IMR-90 (cell line): ENCODE measurements at regions not wholly inside any gene's neighbourhood (a gene's known extent, or its start where the extent isn't known, plus 50 kb on each side); places are given as distances from the start of the nearest gene placed in this dataset.

Source experiments
- ATAC-seq: fragments of 200-7000 bp; cut with Tn5 transposase; 2 replicates; pipeline ENCODE4 v1.9.1; 2020; ENCODE audit warnings: low read depth, mild to moderate bottlenecking, moderate library complexity
- BruUV-seq: library from RNA; stranded (reverse); fragments of 400-500 nt; replicated peaks from 2 replicates; lab custom pipeline; 2021; lab: Mats Ljungman, UMichigan
- CTCF ChIA-PET: fragments of 300-600 bp; formaldehyde crosslinking; extraction: SDS; loops from one replicate; lab custom pipeline; 2021; ENCODE audit warnings: antibody characterized with exemption; lab: Yijun Ruan, JAX
- POLR2A ChIA-PET: fragments of 300-600 bp; sonication (Branson Sonifier 250); formaldehyde crosslinking; loops from one replicate; lab custom pipeline; 2022; ENCODE audit warnings: antibody characterized with exemption; ENCODE audit not compliant: unreplicated experiment; lab: Charles Lee
- DNase-seq: peaks from one replicate; pipeline ENCODE4 v3.0.0; 2013
- H2AFZ ChIP-seq: replicated peaks from 2 replicates; pipeline ENCODE3; 2013; ENCODE audit warnings: low read length, mild to moderate bottlenecking; ENCODE audit not compliant: poor library complexity
- H2AK5ac ChIP-seq: 2 replicates; pipeline ENCODE4 v1.6.1; 2013; ENCODE audit warnings: low read depth, low read length, inconsistent platforms
- H2AK9ac ChIP-seq: replicated peaks from 2 replicates; pipeline ENCODE3; 2013; ENCODE audit warnings: mild to moderate bottlenecking, low read depth, low read length, moderate library complexity; ENCODE audit not compliant: poor library complexity
- H2BK120ac ChIP-seq: 2 replicates; pipeline ENCODE4 v1.6.1; 2013; ENCODE audit warnings: low read depth, low read length, inconsistent platforms
- H2BK15ac ChIP-seq: 3 replicates; pipeline ENCODE4 v1.6.1; 2013; ENCODE audit warnings: low read depth, low read length, inconsistent platforms
- H2BK20ac ChIP-seq: 2 replicates; pipeline ENCODE4 v1.6.1; 2013; ENCODE audit warnings: low read depth, mild to moderate bottlenecking, inconsistent platforms, low read length, moderate library complexity
- H2BK5ac ChIP-seq: 2 replicates; pipeline ENCODE4 v1.6.1; 2013; ENCODE audit warnings: mild to moderate bottlenecking, low read depth, low read length, inconsistent platforms; ENCODE audit not compliant: poor library complexity, severe bottlenecking
- H3K14ac ChIP-seq: replicated peaks from 2 replicates; pipeline ENCODE4 v1.6.1; 2013; ENCODE audit warnings: low read depth, low read length, inconsistent platforms
- H3K18ac ChIP-seq: 2 replicates; pipeline ENCODE4 v1.6.1; 2013; ENCODE audit warnings: low read depth, low read length, control low read depth
- H3K23ac ChIP-seq: 2 replicates; pipeline ENCODE4 v1.6.1; 2013; ENCODE audit warnings: low read depth, low read length, inconsistent platforms
- H3K27ac ChIP-seq: 2 replicates; pipeline ENCODE4 v1.5.1; 2013; ENCODE audit warnings: mild to moderate bottlenecking, control low read depth, low read length; ENCODE audit not compliant: insufficient read depth
- H3K27me3 ChIP-seq: 2 replicates; pipeline ENCODE4 v1.6.1; 2013; ENCODE audit warnings: low read length; ENCODE audit not compliant: control insufficient read depth, insufficient read depth
- H3K36me3 ChIP-seq: 2 replicates; pipeline ENCODE4 v1.6.1; 2013; ENCODE audit warnings: low read length, mixed read lengths; ENCODE audit not compliant: control insufficient read depth, insufficient read depth
- H3K4ac ChIP-seq: 2 replicates; pipeline ENCODE4 v1.6.1; 2013; ENCODE audit warnings: low read depth, low read length, inconsistent platforms
- H3K4me1 ChIP-seq: 2 replicates; pipeline ENCODE4 v1.6.1; 2013; ENCODE audit warnings: low read length, mixed read lengths; ENCODE audit not compliant: control insufficient read depth, insufficient read depth
- H3K4me2 ChIP-seq: 2 replicates; pipeline ENCODE4 v1.6.1; 2013; ENCODE audit warnings: low read depth, mild to moderate bottlenecking, control low read depth, low read length, moderate library complexity
- H3K4me3 ChIP-seq: 2 replicates; pipeline ENCODE4 v1.5.1; 2013; ENCODE audit warnings: low read depth, mild to moderate bottlenecking, control low read depth, low read length, moderate library complexity; ENCODE audit not compliant: insufficient read depth
- H3K56ac ChIP-seq: 2 replicates; pipeline ENCODE4 v1.6.1; 2013; ENCODE audit warnings: low read length, inconsistent platforms; ENCODE audit not compliant: insufficient read depth; ENCODE audit errors: extremely low read depth
- H3K79me1 ChIP-seq, 2 experiments: 2 replicates each; pipeline ENCODE4 v1.6.1; 2013; ENCODE audit warnings: low read length in 2 of 2, inconsistent platforms in 1 of 2, low read depth in 1 of 2
- H3K9ac ChIP-seq: 2 replicates; pipeline ENCODE4 v1.6.1; 2013; ENCODE audit warnings: low read depth, low read length, control low read depth
- H3K9me1 ChIP-seq: 2 replicates; pipeline ENCODE4 v1.6.1; 2013; ENCODE audit warnings: low read length, inconsistent platforms; ENCODE audit not compliant: insufficient read depth
- H3K9me3 ChIP-seq: 2 replicates; pipeline ENCODE4 v1.6.1; 2013; ENCODE audit warnings: low read length; ENCODE audit not compliant: control insufficient read depth, insufficient read depth
- H4K20me1 ChIP-seq: 2 replicates; pipeline ENCODE4 v1.6.1; 2013; ENCODE audit warnings: low read length, inconsistent platforms; ENCODE audit not compliant: insufficient read depth
- H4K5ac ChIP-seq: 2 replicates; pipeline ENCODE4 v1.6.1; 2013; ENCODE audit warnings: mild to moderate bottlenecking, low read depth, low read length, control low read depth
- H4K8ac ChIP-seq, 2 experiments: 2 replicates each; pipeline ENCODE4 v1.6.1; 2013; ENCODE audit warnings: low read depth in 2 of 2, low read length in 2 of 2, control low read depth in 1 of 2, inconsistent platforms in 1 of 2
- H4K91ac ChIP-seq: 2 replicates; pipeline ENCODE4 v1.6.1; 2013; ENCODE audit warnings: low read depth, low read length, inconsistent platforms; ENCODE audit not compliant: insufficient read depth
- BHLHE40 ChIP-seq: fragments of 150-350 bp; IDR thresholded peaks from 2 replicates; pipeline ENCODE4 v1.6.1; 2016; ENCODE audit warnings: mild to moderate bottlenecking, low read depth, low read length
- CEBPB ChIP-seq: IDR thresholded peaks from 2 replicates; pipeline ENCODE4 v1.6.1; 2012; ENCODE audit warnings: low read depth, low read length, improper control_type of control experiment
- CHD1 ChIP-seq: IDR thresholded peaks from 2 replicates; pipeline ENCODE4 v1.6.1; 2012; ENCODE audit warnings: low read depth, low read length, improper control_type of control experiment
- CTCF ChIP-seq: conservative IDR thresholded peaks from 2 replicates; pipeline ENCODE4 v1.5.1; 2012; ENCODE audit warnings: mild to moderate bottlenecking, low read depth, low read length, improper control_type of control experiment
- MAZ ChIP-seq: IDR thresholded peaks from 2 replicates; pipeline ENCODE4 v1.6.1; 2012; ENCODE audit warnings: low read depth, mild to moderate bottlenecking, low read length, improper control_type of control experiment, moderate library complexity, borderline replicate concordance
- NFE2L2 ChIP-seq: fragments of 150-350 bp; IDR thresholded peaks from 2 replicates; pipeline ENCODE4 v1.6.1; 2016; ENCODE audit warnings: low read depth, mild to moderate bottlenecking, low read length
- POLR2A ChIP-seq: IDR thresholded peaks from 2 replicates; pipeline ENCODE4 v1.6.1; 2012; ENCODE audit warnings: mild to moderate bottlenecking, low read depth, low read length
- RAD21 ChIP-seq: IDR thresholded peaks from 2 replicates; pipeline ENCODE4 v1.6.1; 2012; ENCODE audit warnings: low read length, improper control_type of control experiment
- RCOR1 ChIP-seq: IDR thresholded peaks from 2 replicates; pipeline ENCODE4 v1.6.1; 2012; ENCODE audit warnings: mild to moderate bottlenecking, low read length, improper control_type of control experiment; ENCODE audit not compliant: insufficient replicate concordance
- RFX5 ChIP-seq: IDR thresholded peaks from 2 replicates; pipeline ENCODE4 v1.8.0; 2012; ENCODE audit warnings: low read depth, mild to moderate bottlenecking, low read length, moderate library complexity
- SMC3 ChIP-seq: fragments of 150-350 bp; IDR thresholded peaks from 2 replicates; pipeline ENCODE4 v1.6.1; 2016; ENCODE audit warnings: low read depth, mild to moderate bottlenecking, antibody characterized with exemption, low read length, moderate library complexity
- USF2 ChIP-seq: fragments of 150-350 bp; IDR thresholded peaks from 2 replicates; pipeline ENCODE4 v1.6.1; 2017; ENCODE audit warnings: mild to moderate bottlenecking, antibody characterized with exemption, low read length, low read depth
- WGBS, 2 experiments: methylation state at CpG; one replicate each; pipeline versions ENCODE4 v1.1.5 to v1.1.7; 2013; ENCODE audit warnings: missing lambda C conversion rate in 2 of 2; ENCODE audit not compliant: insufficient read length in 1 of 2; ENCODE audit errors: extremely low coverage in 2 of 2; 5-methylcytosine and 5-hydroxymethylcytosine counted together
- dilution Hi-C: fragments of 300-500 bp; cut with HindIII; formaldehyde crosslinking; loops from one replicate; pipeline ENCODE4 v1.14.3; 2018; ENCODE audit warnings: low sequenced_read_pairs; ENCODE audit not compliant: unreplicated experiment
- in situ Hi-C: fragments of 300-500 bp; cut with MboI; formaldehyde crosslinking; loops from 3 replicates; pipeline ENCODE4 v1.14.3; 2019; ENCODE audit warnings: low sequenced_read_pairs, inconsistent platforms, mixed read lengths
- intact Hi-C: fragments of 100-400 bp; cut with micrococcal nuclease; formaldehyde crosslinking; loops from 2 replicates; pipeline ENCODE4 v1.10.0; 2022

GRCh38 chr3:103169289-103169688, 734.5 kb downstream of the ZPLD1 start:
- H2BK15ac ChIP-seq, result no peak overlapping the region
- H3K36me3 ChIP-seq, result no peaks in the 10 kb centered on the region
- no peak overlapping the region for H3K23ac ChIP-seq
- no peak overlapping the region for H4K5ac ChIP-seq
- no TSS peak for BruUV-seq
- no peaks in the 10 kb centered on the region for H3K79me1 ChIP-seq
- ChIA-PET CTCF (no interaction called here), POLR2A (no interaction called here)
- no peak overlapping the region for H3K4ac ChIP-seq
- ATAC-seq, result no peak
- H3K14ac ChIP-seq, result no peak overlapping the region
- H3K27ac ChIP-seq, result no peak overlapping the region
- dilution Hi-C loops (no loop called here), in situ Hi-C loops (no loop called here), intact Hi-C loops (no loop called here)
- no peak overlapping the region for H2BK20ac ChIP-seq
- WGBS, 2 experiments, result no CpG with 5 or more reads among the region's 2 CpGs
- H2AK9ac ChIP-seq, result no peak overlapping the region
- no peak overlapping the region for H2AK5ac ChIP-seq
- no peak overlapping the region for H3K9ac ChIP-seq
- TF ChIP-seq CEBPB (no peak), RCOR1 (no peak), MAZ (no peak), RFX5 (no peak), POLR2A (no peak), NFE2L2 (no peak), RAD21 (no peak), BHLHE40 (no peak), SMC3 (no peak), CHD1 (no peak), CTCF (no peak), USF2 (no peak)
- H2BK120ac ChIP-seq, result no peak overlapping the region
- no peak overlapping the region for H3K4me3 ChIP-seq
- H2BK5ac ChIP-seq, result no peak overlapping the region
- no peaks in the 10 kb centered on the region for H3K27me3 ChIP-seq
- no peak overlapping the region for H4K8ac ChIP-seq
- H4K91ac ChIP-seq, result no peak overlapping the region
- H2AFZ ChIP-seq, result no peak overlapping the region
- H3K4me1 ChIP-seq, result no peaks in the 10 kb centered on the region
- H3K56ac ChIP-seq, result no peak overlapping the region
- no peak for DNase-seq
- H3K9me3 ChIP-seq, result no peaks in the 10 kb centered on the region; the same call in 1 of the 2 replicates
- no peak overlapping the region for H3K4me2 ChIP-seq
- H3K9me1 ChIP-seq, result no peaks in the 10 kb centered on the region
- H4K20me1 ChIP-seq, result no peaks in the 10 kb centered on the region
- H3K18ac ChIP-seq, result no peak overlapping the region
